GM19099 (cell line): ENCODE measurements at regions not wholly inside any gene's neighbourhood (a gene's known extent, or its start where the extent isn't known, plus 50 kb on each side); places are given as distances from the start of the nearest gene placed in this dataset.

Experiments used
- POLR2A ChIP-seq: IDR thresholded peaks from 3 replicates; pipeline ENCODE4 v1.6.1; 2011; ENCODE audit warnings: low read depth; ENCODE audit not compliant: insufficient read length; ENCODE audit errors: extremely low read depth

- no peak for TF ChIP-seq POLR2A
Observed at GRCh38 chr17:12195418-12195817, 174.7 kb downstream of the MAP2K4 start.

- no peak for TF ChIP-seq POLR2A
Observed at GRCh38 chr17:12201294-12201880, 180.7 kb downstream of the MAP2K4 start.

- TF ChIP-seq POLR2A, result no peak
Observed at GRCh38 chr17:12209632-12210191, 189.0 kb downstream of the MAP2K4 start.

- no peak for TF ChIP-seq POLR2A
Observed at GRCh38 chr17:12222392-12222791, 201.7 kb downstream of the MAP2K4 start.

- TF ChIP-seq POLR2A, result no peak
Observed at GRCh38 chr17:12227547-12227946, 206.9 kb downstream of the MAP2K4 start.

- no peak for TF ChIP-seq POLR2A
Observed at GRCh38 chr17:12229335-12229734, 208.7 kb downstream of the MAP2K4 start.

GRCh38 chr17:12230481-12231354 is 210.0 kb downstream of the MAP2K4 start:
- no peak for TF ChIP-seq POLR2A

GRCh38 chr17:12231355-12231682 is 210.6 kb downstream of the MAP2K4 start:
- no peak for TF ChIP-seq POLR2A

- no peak for TF ChIP-seq POLR2A
Observed at GRCh38 chr17:12242345-12242954, 221.8 kb downstream of the MAP2K4 start.

- TF ChIP-seq POLR2A, result no peak
Observed at GRCh38 chr17:12247761-12248160, 227.1 kb downstream of the MAP2K4 start.

- TF ChIP-seq POLR2A, result no peak
Observed at GRCh38 chr17:12250973-12251372, 230.3 kb downstream of the MAP2K4 start.

GRCh38 chr17:12252462-12252861 is 231.8 kb downstream of the MAP2K4 start:
- no peak for TF ChIP-seq POLR2A

GRCh38 chr17:12254460-12254859 is 233.8 kb downstream of the MAP2K4 start:
- no peak for TF ChIP-seq POLR2A

GRCh38 chr17:12256380-12256995 is 235.8 kb downstream of the MAP2K4 start:
- TF ChIP-seq POLR2A, result no peak

GRCh38 chr17:12257176-12257575 is 236.5 kb downstream of the MAP2K4 start:
- no peak for TF ChIP-seq POLR2A
